G401 (cell line): ENCODE measurements at regions not wholly inside any gene's neighbourhood (a gene's known extent, or its start where the extent isn't known, plus 50 kb on each side); places are given as distances from the start of the nearest gene placed in this dataset.

Experiments used
- DNase-seq: peaks from one replicate; pipeline ENCODE4 v3.0.0-alpha.2; 2015; ENCODE audit warnings: low spot score
- in situ Hi-C: cut with HindIII; loops from 2 replicates; pipeline ENCODE4 v1.10.0; 2016; ENCODE audit warnings: low sequenced_read_pairs, mixed read lengths

DNA sequence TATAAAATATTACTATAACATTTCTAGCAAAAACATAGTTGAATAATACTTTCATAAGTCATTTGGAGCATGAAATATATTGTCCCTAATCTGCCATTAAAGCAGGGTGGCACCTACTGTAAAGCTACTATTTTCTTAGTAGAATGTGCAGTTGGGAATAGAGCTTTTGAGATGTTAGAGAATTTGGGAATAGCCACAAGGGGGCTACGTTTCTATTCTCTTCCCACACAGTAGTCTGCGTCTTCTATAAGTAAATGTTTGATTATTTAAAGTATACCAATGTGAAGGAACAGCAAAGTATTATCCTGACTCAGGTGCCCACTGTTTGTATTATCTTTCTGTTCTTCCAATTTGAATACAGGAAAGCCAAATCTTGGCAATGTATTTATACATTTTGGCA, 323.2 kb upstream of the GIMD1 start:
- in situ Hi-C loops: no loop called here
- no peak for DNase-seq

DNA sequence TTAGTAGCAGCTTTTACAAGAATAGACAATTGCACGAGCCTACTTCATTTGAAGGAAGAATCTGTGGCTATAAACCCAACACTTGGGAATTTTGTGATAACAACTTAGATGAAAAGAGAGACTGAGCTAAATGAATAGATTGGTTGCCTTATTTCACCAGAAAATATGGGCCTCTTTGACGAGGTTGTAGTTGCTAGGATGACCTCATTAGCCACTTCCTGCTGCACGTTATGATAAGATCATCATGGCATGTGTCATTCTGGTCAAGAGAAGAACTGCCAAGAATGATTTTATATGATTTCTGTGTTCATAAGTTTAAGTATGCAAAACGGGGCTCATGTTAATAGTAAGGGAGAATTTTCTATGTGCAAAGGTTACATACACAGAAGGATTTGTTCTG, 321.9 kb upstream of the GIMD1 start:
- in situ Hi-C loops: no loop called here
- DNase-seq: no peak

DNA sequence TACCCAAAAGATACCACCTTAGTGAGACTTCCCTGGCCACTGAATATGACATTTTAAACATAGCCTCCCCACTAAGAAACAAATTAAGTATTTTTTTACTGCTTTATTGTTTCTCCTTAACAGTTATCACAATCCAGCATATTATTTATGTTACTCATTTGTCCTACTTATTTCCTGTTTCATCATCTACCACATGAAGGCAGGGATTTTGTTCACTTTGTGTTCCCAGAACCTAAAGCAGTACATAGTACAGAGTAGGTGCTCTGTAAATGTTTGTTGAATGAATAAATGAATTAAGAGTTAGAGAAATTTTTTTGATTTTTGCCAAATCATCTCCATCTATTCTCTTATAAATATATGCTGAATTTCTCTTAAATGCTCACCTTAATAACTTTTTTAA, 318.4 kb upstream of the GIMD1 start:
- no peak for DNase-seq
- in situ Hi-C loops: no loop called here

DNA sequence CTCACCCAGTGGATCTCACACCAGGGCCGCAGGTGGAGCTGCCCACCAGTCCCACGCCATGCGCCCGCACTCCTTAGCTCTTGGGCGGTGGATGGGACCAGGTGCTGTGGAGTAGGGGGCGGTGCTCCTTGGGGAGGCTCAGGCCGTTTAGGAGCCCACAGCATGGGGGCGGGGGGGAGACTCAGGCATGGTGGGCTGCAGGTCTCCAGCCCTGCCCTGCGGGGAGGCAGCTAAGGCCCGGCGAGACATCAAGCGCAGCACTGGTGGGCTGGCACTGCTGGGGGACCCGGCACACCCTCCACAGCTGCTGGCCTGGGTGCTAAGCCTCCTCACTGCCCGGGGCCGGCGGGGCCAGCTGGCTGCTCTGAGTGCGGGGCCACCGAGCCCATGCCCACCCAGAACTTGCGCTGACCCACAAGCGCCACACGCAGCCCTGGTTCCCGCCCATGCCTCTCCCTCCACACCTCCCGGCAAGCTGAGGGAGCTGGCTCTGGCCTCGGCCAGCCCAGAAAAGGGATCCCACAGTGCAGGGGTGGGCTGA, 312.9 kb upstream of the GIMD1 start:
- in situ Hi-C loops: no loop called here
- DNase-seq: no peak

DNA sequence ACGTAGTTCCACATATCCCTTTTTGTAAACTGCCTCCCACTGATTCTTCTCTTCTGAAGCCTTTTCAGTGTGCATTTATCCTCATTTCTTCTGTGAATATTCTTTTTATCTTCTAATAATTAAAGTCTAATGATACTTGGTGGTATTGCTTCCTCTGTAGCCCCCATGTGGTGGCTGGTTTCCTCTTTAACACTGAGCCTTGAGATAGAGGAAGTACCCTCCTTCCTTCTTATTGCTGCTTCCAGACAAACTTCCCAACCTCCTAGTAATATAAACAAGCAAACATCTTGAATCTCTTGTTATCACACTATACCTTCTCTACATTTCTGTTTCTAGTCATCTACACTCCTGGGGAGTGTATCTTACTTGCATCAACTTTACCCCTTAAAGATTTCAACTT, 310.5 kb upstream of the GIMD1 start:
- in situ Hi-C loops: no loop called here

DNA sequence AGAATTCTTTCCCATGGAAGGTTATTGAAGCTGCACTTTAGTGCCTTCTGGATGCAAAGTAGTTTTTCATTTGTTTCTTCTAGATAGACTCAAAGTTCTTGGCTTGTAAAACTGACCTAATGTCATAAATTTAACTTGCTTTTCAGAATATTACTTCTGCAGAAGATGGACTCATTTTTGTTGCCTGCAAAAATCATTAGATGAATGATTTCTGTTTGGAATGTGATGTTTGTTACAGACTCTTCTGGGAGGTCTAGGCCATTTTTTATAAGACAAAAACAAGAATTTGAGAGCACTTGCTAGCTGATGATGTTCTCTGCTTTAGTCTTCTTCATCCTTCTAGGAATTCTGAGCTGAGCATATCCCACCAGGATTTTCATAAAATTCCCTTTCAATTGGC, 308.6 kb upstream of the GIMD1 start:
- DNase-seq: no peak
- in situ Hi-C loops: no loop called here

More for the DNA sequence above, 310.5 kb upstream of the GIMD1 start:
- no peak for DNase-seq

DNA sequence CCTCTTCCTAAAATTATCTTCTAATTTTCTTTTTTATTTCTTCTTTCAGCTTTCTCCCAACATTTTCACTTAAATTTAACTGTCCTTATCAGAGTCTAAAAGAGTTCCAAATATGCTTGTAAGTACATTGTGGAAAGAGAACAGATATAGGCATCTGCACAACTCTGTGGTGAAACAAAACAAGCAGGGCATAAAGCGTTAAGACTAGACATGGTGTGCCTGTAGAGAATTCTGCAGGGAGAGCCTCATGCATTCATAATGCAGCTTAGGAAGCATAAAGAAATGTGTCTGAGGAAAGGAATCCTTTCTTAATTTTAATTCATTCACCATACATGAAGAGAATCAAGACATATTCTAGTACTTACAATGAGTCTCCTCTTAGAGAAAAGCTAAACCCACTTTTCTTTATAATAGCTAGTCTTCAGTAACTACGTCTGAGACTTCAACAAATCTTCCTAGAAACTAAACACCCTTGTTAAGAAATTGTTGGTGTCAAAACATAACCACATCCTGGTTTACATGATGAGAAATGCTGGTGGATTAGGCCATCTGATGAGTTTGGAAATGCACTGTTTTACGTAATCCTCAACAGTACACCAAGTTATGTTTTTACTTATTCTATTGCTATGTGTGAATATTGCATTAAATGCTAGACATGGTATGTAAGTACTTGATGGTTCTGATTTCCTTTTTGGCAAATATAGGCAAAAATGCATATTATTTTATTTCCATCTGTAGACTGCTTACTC, 307.8 kb upstream of the GIMD1 start:
- in situ Hi-C loops: no loop called here

DNA sequence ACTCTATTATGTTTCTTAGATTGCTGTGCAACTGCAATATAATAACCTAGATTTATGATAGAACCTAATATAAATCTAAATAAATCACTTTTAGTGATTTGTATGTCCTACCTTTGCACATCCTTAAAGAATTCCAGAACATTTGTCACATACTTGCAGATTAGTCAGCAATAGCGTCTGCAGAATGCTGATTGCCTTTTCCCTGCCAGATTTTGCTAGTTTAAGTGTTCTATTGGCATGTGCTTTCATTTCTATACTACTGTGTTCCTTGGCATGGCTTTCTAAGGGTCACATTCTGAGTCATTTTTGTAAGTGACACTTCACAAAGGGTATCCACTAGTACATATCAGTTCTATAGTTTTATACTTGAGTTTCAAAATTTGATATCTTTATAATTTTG, 303.1 kb upstream of the GIMD1 start:
- in situ Hi-C loops: no loop called here
- DNase-seq: no peak

More for the DNA sequence above, 307.8 kb upstream of the GIMD1 start:
- no peak for DNase-seq

DNA sequence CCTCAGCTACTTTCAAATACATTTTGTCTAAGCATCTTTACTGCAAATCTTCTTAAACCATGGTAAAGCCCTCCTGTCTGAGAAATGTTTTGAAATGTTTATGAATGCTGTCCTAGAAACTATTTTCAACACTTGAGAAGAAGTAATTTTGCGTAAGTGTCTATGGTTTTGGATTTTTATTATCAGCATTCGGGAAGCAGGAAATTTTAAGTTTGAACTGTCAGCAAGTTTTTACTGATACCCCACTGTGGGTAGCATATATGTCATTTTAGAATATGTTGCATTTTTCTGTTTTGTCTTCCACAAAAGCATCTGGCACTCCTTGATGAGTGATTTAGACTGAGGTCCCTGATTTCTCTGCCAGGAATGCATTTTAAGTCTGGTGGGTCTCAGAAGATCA, 302.4 kb upstream of the GIMD1 start:
- DNase-seq: no peak
- in situ Hi-C loops: no loop called here

DNA sequence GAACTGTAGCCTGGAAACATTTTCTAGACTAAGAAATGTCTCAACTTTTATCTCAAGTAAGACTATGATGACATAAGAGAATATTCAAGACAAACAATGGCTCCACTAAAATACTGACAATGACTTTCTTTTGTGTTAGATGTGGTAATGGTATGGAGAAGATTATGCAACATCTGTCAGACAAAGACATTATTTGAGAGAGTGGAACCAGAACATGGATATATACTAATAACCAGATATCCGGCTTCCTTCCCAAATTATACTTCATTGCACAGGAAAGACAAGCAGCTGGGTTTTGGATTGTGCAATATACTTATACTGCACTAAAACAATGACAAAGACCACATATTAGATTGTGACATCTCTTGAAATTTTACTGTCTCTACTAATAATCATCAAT, 290.8 kb upstream of the GIMD1 start:
- in situ Hi-C loops: no loop called here
- no peak for DNase-seq

DNA sequence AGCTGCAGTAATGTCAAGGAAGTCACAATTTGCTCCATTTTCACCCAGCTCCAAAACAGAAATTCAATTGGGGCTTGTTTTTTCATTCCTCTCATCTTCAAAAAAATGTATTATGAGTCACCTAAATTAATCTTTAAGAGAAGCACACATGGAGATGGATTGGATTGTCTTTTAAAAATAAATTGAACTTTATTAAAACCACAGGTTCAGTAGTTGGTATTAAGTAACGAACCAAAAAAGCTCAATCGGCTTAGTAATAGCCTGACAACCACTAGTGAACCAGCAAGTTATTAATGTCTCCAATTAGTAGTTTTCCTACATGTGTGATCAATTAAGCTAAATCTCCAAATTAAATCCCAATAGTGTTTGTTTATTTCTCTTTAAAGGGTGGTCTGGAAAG, 283.5 kb upstream of the GIMD1 start:
- no peak for DNase-seq
- in situ Hi-C loops: no loop called here

DNA sequence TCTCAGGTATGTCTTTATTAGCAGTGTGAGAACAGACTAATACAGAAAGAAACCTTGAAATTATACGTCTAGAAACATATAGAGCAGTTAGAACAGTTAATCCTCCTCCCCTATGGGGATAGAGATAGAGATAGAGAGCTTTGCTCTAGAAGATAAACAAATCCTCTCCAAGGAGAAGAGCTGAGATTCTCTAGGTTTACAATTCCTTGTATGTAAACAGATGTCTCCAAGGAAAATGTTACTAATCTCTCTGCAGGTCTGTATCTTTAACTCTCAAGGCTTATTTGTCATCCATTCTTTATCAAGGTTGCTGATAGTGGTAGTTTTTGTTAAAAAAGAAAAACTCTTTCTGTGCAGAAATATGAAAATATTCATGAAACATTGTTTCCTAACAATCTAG, 282.1 kb upstream of the GIMD1 start:
- in situ Hi-C loops: no loop called here
- DNase-seq: no peak

DNA sequence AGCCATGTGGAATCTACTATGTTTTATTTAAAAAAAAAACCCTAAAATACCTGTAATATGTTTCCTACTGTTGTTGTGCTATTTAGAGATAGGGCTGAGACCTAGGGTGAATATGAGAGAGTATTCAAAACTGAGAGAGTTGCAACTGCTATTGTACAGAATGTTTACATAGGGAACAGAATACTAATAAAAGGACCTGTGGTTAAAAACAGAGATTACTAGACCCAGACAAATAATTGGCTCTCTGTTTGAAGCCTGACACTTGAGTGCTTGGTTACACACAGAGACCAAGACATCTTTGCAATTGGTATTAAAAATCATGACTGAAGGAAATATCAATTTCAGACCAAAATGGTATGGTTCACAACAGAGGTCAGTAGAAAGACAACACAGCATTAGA, 278.9 kb upstream of the GIMD1 start:
- in situ Hi-C loops: no loop called here
- no peak for DNase-seq

DNA sequence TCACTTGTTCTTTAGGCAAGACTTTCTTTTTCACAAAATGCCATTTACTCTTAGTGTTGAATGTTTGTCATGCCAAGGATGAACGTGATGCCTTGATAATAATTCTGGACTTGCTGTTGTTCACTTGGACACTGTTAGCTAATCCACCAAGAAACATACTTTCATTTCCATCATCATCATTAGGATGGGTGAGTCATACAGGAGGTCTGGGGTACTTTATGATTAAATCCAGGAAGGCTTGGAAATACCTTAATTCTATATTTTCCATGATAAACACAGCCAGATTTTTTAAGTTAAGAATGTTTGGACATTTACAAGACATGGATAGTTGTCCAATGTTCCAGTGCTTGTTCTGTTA, 260.7 kb upstream of the GIMD1 start:
- in situ Hi-C loops: no loop called here
- no peak for DNase-seq

DNA sequence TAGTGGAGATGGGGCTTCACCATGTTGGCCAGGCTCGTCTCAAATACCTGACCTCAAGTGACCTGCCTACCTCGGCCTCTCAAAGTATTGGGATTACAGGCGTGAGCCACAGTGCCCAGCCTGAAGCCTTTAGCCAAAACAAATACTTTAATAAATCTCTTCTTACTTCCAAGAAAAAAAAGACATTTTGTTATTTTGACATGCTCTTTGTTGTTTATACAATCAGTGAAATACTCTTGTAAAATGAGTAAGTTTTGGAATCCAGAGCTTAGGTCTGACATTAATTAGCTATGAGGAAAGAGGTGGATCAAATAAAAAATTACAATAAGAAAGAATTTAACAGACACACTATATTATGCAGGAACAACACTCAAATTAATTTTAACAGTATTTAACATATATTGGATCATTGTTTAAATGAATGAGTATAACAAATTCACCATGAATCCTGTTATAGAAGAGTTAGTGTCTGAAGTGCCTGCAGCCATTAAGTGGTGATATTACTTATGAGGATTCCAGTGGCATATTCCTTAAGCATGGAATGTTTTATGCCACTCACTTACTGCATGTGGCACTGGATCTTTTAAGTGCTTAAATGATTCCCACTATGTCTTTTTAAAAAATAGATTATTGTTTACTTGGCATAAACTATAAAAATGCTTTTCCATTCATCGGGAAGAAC, 260.1 kb upstream of the GIMD1 start:
- in situ Hi-C loops: no loop called here
- DNase-seq: no peak

DNA sequence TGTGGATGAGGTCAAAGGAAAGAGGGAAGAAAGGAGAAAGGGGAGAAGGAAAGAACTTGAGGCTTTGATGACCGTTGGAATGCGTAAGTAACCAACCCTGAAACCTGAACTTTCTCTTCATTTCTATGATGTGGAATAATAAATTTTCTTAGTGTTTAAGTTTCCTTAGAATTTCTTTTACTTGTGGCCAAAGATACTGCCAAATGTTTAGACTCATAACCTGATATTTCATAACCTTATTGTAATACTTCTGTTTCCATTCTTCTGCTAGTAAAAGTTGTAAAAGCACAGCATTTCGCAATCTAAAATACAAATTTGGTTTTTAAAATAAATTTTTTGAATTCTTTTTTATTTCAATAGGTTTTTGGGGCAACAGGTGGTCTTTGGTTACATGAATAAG, 258.5 kb upstream of the GIMD1 start:
- DNase-seq: no peak

DNA sequence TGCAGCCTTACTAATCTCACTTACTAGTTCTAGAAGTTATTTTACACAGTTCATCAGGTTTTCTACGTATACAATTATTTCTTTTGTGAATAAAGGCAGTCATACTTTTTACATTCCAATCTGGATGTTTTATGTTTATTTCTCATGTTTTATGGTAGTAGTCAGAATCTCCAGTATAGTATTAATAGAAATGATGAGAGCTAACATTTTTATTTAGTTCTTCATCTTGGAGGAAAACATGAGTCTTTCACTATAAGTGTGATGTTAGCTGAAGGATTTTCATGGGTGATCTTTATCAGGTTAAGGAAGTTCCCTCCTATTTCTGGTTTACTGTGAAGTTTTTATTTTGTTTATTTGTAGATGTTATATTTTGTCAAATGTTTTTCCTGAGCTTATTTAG, 256.1 kb upstream of the GIMD1 start:
- DNase-seq: no peak
- in situ Hi-C loops: no loop called here

More for the DNA sequence above, 258.5 kb upstream of the GIMD1 start:
- in situ Hi-C loops: no loop called here

DNA sequence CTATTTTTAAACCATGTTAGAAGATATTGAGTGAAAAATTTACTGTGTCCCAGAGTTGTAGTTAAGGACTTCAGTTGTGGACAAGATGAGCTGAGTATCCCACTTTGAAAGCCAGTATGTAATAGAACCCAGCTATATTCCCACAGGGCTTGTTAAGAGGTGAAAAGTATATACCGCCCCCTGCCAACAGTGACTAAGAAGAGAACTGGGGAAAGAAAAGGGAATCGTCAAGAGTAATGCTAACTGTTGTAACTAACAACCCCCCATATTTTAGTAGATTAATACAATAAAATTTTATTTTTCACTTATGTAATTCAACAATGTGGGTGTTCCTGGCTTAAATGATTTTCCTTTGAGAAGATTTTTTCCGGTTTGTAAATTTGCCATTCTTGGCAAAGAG, 250.4 kb upstream of the GIMD1 start:
- DNase-seq: no peak
- in situ Hi-C loops: no loop called here

DNA sequence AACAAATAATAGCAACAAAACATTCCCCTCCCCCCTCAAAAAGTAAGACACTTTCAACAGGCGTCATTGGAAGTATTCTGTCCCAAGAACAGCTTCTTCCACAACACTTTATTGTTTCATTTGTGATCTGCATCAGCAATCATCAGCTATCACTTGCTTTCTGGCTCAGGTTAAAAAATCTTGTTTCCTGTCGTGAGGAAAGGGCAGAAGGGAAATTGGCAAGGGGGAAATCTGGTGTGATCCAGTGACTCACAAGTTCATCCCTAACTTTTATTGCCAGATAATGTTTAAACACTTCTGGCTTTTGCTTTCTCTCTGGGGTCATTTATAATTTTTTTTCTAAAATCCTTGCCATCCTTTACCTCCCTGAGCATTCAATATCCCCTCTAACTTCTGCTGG, 247.4 kb upstream of the GIMD1 start:
- no peak for DNase-seq
- in situ Hi-C loops: no loop called here

DNA sequence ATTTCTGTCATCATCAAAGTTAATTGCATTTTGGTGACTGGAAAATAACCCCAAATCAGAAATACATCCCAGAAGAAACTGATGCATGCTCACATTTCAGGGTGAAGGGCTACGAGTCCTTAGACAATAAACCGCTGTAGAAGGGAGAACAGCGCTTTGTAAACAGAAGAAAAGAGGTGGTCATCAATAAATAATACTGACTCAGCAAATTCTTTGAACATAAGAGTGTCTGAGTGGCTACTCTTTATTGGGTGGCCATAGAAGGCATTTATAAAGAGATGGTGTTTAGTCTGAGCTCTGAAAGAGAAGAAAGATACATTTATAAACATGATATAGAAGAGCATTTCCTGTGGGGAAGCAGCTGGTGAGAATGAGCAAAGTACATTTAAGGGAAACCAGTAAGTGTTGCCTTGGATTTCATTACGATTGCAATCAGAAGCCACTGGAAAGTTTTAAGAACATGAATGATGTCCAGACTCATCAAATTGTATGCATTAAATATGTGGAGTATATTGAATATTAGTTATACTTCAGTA, 246.9 kb upstream of the GIMD1 start:
- no peak for DNase-seq
- in situ Hi-C loops: no loop called here

DNA sequence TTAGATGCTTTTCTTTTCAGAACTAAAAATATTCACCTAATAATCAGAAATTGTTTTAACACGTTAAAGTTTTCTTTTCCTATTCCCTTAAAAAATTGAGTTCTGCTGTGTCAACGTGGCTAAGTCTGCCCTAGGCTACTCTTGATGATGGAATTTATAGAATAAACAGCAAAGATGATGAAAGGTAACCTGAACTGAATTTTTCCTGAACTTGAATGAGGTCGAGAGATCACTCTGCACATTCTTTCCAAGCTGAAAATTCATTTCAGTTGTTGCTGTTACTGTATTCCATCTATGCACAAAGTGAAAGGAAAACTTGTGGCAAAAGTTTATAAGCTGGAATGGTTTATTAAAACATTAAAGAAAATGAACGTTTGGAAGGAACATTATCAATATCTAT, 245.9 kb upstream of the GIMD1 start:
- in situ Hi-C loops: no loop called here
- DNase-seq: no peak
